ENCODE measurements at regions not wholly inside any gene's neighbourhood (a gene's known extent, or its start where the extent isn't known, plus 50 kb on each side); places are given as distances from the start of the nearest gene placed in this dataset.

- TF ChIP-seq CTCF (conservative IDR thresholded peaks at IDR 0.05; ENCODE audit: low read length) (no peak), EZH2phosphoT487 (IDR thresholded peaks at IDR 0.05; ENCODE audit: borderline replicate concordance) (no peak)
Measured at GRCh38 chr5:93235761-93236160, 345.3 kb downstream of the NR2F1-AS1 start.

Data from Loucy (cell line).